GM21723 (cell line): ENCODE measurements at regions not wholly inside any gene's neighbourhood (a gene's known extent, or its start where the extent isn't known, plus 50 kb on each side); places are given as distances from the start of the nearest gene placed in this dataset.

Experiments
- ATAC-seq: cut with Tn5 transposase; IDR thresholded peaks from one replicate; pipeline ENCODE4 v1.9.1; 2021; ENCODE audit warnings: mild to moderate bottlenecking, moderate library complexity; ENCODE audit not compliant: unreplicated experiment

DNA sequence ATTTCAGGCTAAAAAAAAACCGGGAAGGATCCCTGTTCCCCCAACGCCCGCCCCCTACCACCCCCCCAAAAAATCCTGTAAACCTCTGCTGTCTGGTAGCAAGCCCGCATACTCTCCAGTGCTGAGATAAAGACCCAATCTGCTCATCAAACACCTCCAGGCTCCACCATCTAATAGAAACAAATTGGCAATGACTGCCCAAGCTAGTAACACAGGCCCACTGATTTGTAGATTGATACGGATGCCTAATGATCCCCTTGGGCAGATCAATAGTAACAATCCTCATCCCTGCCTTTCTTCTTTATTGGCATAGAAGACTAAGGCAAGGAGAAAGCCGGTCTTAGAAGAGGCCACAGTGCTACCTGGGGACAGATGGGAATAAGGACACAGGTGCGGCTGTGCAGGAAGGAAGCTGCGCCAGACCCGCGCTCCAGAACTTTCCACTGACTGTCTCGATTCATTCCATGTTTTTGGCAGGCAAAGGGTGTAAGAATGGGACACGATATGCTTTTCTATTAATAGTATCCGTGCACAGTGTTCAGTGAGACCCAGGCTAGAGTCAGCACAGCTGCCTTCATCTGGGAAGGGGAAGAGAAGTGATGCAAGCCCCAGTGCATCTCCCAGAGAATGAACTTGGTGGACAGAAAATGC is 407.6 kb upstream of the PSMD7 start:
- no peak for ATAC-seq

- ATAC-seq: no peak
Observed at GRCh38 chr16:73887911-73888310, 408.7 kb upstream of the PSMD7 start.

DNA sequence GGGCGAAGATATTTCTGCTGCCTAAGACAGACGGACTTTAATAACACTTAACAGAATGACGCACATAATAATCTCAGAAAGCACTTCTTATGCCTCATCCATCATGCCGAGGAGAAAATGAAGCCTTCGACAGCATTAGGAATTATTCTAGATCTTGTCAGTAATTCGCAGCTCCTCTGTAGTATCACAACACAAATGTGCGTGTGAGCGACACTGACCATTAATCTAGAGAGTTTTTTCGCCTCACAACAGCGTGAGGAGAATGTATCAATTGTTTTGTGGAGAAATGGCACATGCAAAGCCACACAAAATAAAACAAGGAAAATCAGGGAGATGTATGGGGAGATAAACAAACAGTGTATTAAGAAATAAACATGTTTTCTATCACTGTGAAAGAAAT is 410.2 kb upstream of the PSMD7 start:
- ATAC-seq: no peak

DNA sequence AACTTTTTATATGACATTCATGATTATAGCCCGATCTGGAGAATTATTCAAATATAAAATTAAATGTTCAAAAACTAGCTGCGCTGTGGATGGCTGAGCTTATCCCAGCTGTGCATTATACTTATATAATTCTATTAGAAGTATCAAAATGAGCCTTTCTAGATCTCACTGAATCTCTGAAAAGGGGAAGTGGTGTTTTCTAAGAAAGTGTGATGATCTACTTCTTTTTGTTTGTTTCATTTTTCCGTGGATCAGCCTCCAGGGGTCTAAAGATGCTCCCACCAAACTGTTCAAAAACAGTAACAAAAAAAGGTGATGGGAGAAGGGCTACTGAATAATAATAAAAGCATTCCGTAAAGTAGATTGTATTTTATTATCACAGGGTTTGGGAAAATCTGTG is 411.3 kb upstream of the PSMD7 start:
- ATAC-seq: no peak

DNA sequence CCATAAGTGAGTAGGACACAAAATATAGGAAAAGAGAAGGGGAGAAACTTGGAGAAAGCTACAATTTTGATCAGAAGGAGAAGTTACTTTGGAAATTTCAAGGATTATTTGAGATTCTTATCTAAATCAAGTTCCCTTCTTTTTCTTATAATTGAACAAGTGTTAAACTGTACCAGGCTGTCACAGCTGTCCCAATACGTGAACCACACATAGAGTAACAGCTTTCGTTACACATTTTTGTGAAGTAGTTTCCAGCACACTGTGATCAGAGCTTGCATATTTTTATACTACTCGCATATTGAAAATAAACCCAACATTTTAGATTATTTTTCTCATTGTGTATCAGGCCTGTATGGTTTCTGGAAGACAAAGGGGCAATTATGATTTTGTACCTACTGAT is 412.8 kb upstream of the PSMD7 start:
- ATAC-seq: no peak

DNA sequence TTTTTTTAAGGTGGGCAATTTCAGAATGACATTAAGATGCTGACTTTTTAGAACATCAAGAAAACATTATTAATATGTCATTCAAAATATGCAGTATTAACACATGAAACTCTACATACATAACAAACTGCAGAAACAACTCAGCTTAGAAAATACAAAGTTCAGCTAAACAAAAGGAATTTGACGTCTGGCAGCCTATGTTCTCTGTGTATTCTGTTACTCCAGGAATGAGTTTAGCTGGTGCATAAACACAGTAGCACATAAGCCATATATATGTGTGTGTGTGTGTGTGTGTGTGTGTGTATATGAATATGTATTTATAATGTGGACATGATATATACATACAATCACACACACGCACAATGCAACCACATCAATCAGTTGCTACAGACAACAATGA is 413.5 kb upstream of the PSMD7 start:
- ATAC-seq: no peak

GRCh38 chr16:73882651-73883050 is 414.0 kb upstream of the PSMD7 start:
- no peak for ATAC-seq

- no peak for ATAC-seq
Observed at GRCh38 chr16:73882033-73882432, 414.6 kb upstream of the PSMD7 start.

- ATAC-seq: no peak
Observed at GRCh38 chr16:73879621-73880020, 417.0 kb upstream of the PSMD7 start.

- ATAC-seq: no peak
Observed at GRCh38 chr16:73878611-73879010, 418.0 kb upstream of the PSMD7 start.

DNA sequence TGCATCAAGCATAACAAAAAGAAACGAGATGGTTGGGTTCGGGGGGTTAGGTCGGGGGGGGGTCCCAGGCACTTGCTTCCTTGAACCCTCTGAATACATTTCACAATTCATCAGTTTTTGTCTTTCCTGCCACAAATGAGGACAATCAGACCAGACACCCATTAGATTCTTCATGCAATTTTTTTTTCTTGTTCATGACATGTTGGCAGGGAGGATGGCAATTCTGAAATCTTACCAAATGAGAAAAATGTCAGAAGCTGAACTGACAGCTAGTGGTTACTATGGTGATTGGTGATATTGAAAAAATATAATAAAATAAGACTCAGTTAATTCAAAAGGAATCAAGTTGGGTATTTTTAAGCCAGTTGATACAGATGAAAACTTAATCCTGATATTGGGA is 419.5 kb upstream of the PSMD7 start:
- no peak for ATAC-seq

GRCh38 chr16:73875996-73876690 is 420.5 kb upstream of the PSMD7 start:
- no peak for ATAC-seq

GRCh38 chr16:73874324-73874723 is 422.3 kb upstream of the PSMD7 start:
- no peak for ATAC-seq

DNA sequence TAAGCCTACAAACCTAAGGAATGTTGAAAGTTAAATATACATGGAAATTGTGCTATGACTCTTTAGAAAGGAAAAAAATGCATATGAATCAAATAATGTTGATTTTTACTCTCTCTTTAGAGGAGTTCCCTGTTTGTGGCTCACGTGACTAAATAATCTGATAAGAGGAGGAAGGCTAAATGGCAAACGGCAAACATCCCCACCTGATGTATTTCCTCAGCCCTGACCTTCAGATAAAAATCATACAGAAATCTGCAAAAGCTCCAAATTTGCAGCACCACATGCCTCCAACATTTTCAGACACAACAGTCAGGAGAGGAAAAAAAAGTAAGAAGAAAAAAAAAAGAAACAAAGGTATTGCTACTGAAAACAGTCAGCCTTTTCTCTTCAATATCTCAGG is 423.0 kb upstream of the PSMD7 start:
- no peak for ATAC-seq

DNA sequence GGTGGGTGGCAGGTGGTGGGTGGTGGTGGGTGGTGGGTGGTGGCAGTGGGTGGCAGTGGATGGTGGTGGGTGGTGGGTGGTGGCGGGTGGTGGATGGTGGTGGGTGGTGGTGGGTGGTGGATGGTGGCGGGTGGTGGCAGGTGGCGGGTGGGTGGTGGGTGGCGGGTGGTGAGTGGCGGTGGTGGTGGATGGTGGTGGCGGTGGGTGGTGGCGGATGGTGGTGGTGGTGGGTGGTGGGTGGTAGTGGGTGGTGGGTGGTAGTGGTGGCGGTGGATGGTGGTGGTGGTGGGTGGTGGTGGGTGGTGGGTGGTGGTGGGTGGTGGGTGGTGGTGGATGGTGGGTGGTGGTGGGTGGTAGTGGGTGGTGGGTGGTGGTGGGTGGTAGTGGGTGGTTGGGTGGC is 423.8 kb upstream of the PSMD7 start:
- no peak for ATAC-seq

GRCh38 chr16:73871088-73871733 is 425.4 kb upstream of the PSMD7 start:
- no peak for ATAC-seq

DNA sequence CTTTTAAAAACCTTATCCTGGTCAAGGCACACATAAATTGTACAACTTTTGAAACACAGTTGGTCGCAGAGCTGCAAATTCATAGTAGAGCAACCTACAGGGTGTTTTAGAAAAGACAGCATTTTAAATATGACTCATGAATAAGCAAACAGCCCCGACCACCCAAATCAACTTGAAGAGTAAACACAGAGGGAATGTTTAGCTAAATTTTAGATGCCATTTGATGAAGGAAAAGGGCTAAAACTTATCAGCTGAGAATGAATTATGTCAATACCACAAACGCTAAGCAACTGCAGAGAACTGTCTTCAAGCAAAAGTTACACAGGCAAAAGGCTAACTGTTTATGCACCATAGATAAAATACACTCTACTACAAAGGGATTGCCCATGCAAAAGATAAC is 427.5 kb upstream of the PSMD7 start:
- ATAC-seq: no peak

DNA sequence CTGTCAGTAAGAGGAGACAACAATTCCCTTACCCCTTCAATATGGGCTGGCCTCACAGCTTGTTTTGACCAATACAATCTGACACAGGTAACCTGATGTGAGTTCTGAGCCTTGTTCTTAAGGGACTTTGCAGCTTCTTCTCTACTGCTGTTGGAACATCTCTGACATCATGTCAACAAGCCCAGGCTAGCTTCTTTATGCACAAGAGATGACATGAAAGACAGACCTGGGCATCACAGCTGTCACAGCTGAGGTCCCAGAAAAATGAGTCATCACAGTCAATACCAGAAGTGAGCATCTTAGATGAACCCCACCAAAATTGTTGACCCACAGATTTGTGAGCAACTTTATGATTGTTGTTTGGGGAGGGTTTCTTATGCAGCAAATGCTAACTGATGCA is 431.7 kb upstream of the PSMD7 start:
- no peak for ATAC-seq

GRCh38 chr16:73858326-73858725 is 438.3 kb upstream of the PSMD7 start:
- no peak for ATAC-seq

DNA sequence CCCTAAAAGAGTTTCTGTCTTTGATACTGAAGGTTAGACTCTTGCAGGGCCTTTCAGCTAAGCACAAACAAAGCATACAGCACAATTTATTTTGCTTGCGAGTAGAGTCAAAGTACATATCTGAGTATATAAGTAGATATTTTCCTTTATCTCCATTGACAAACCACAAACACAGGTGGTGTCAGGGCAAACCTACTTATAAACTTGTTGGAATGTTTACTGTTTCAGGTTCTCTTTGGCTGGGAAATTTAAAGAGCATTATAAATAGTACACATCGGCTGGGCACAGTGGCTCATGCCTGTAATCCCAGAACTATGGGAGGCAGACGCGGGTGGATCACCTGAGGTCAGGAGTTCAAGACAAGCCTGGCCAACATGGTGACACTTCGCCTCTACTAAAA is 442.6 kb upstream of the PSMD7 start:
- ATAC-seq: no peak

DNA sequence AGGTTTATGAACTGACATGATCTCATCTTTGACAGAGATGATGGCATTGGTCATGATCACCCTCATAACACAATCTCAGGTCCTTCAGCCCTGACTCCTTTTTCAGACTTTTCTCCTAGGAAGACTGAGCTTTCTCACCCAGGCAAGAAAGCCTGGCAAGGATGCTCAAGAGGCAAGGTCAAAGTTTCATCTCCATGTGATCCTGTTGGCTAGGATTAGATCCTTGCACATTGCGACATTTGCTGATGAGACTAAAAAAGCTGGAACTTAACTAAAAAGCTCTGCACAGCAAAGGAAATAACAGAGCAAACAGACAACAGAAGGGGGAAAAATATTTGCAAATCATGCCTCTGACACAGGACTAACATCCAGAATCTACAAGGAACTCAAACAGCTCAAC is 444.1 kb upstream of the PSMD7 start:
- ATAC-seq: no peak

GRCh38 chr16:73848993-73849392 is 447.6 kb upstream of the PSMD7 start:
- no peak for ATAC-seq
